ENCODE measurements at regions not wholly inside any gene's neighbourhood (a gene's known extent, or its start where the extent isn't known, plus 50 kb on each side); places are given as distances from the start of the nearest gene placed in this dataset.

DNA sequence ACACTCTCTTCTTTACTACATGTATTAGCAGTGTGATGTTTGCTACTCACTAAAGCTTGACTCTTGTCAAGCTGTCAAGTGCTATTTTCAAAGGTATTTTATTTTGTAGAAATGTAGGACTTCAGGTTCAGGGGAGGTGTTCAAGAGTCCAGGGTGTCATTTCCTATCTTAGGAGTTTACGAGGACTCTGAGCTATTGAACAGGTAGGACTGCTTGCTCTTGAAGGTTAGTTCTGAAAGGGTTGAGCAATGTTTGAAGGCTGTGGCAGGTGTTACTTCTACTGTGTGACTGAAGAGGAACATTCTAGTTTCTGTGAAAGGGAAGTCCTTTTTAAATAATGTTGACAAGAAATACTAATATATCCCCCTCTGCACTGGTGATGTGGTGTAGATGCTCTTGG lies 1151.2 kb downstream of the PDHA2 start:
- TF ChIP-seq CTCF (conservative IDR thresholded peaks at IDR 0.05): no peak
- no peak for TF ChIP-seq ZFX (IDR thresholded peaks at IDR 0.05)
